Neural progenitor cell (in vitro differentiated cells): ENCODE measurements at regions not wholly inside any gene's neighbourhood (a gene's known extent, or its start where the extent isn't known, plus 50 kb on each side); places are given as distances from the start of the nearest gene placed in this dataset.

ENCODE experiments used
- DNase-seq: peaks from one replicate; pipeline ENCODE4 v3.0.0-alpha.2; 2016; ENCODE audit warnings: low spot score
- H2AFZ ChIP-seq: fragments of 200-600 bp; sonication (generic); replicated peaks from 2 replicates; pipeline ENCODE4 v1.6.1; 2016; ENCODE audit warnings: antibody characterized with exemption
- H3F3A ChIP-seq: fragments of 200-600 bp; sonication (generic); 2 replicates; pipeline ENCODE4 v1.6.1; 2016; ENCODE audit warnings: antibody characterized with exemption, low read depth
- H3K27ac ChIP-seq: fragments of 200-600 bp; sonication (generic); 2 replicates; pipeline ENCODE4 v1.5.1; 2016; ENCODE audit warnings: mild to moderate bottlenecking
- H3K27me3 ChIP-seq: fragments of 200-600 bp; sonication (generic); 2 replicates; pipeline ENCODE4 v1.6.1; 2016; ENCODE audit warnings: mild to moderate bottlenecking, moderate library complexity
- H3K36me3 ChIP-seq: fragments of 200-600 bp; sonication (generic); 2 replicates; pipeline ENCODE4 v1.5.1; 2016
- H3K4me1 ChIP-seq: fragments of 200-600 bp; sonication (generic); 2 replicates; pipeline ENCODE4 v1.6.1; 2016; ENCODE audit warnings: mixed run types
- H3K4me2 ChIP-seq: fragments of 200-600 bp; sonication (generic); 2 replicates; pipeline ENCODE4 v1.6.1; 2016
- H3K4me3 ChIP-seq: fragments of 200-600 bp; sonication (generic); 2 replicates; pipeline ENCODE4 v1.5.1; 2016
- H3K79me2 ChIP-seq: fragments of 200-600 bp; sonication (generic); 2 replicates; pipeline ENCODE4 v1.6.1; 2016; ENCODE audit warnings: low read depth
- H3K9ac ChIP-seq: fragments of 200-600 bp; sonication (generic); 2 replicates; pipeline ENCODE4 v1.6.1; 2016
- H3K9me3 ChIP-seq: fragments of 200-600 bp; sonication (generic); 2 replicates; pipeline ENCODE4 v1.5.1; 2016; ENCODE audit warnings: low read depth
- H4K20me1 ChIP-seq: fragments of 200-600 bp; sonication (generic); 2 replicates; pipeline ENCODE4 v1.6.1; 2016; ENCODE audit warnings: low read depth
- H3K27ac Mint-ChIP-seq: 3 replicates; pipeline ENCODE4 v1.8.0; 2021; ENCODE audit warnings: mixed read lengths
- H3K27me3 Mint-ChIP-seq: 2 replicates; pipeline ENCODE4 v1.8.0; 2022; ENCODE audit warnings: low read depth, mild to moderate bottlenecking, inconsistent platforms, moderate library complexity, mixed read lengths; ENCODE audit not compliant: insufficient read depth
- H3K36me3 Mint-ChIP-seq: 3 replicates; pipeline ENCODE4 v1.8.0; 2021; ENCODE audit warnings: mixed read lengths
- H3K4me1 Mint-ChIP-seq: 3 replicates; pipeline ENCODE4 v1.8.0; 2021; ENCODE audit warnings: mixed read lengths
- H3K4me3 Mint-ChIP-seq: 3 replicates; pipeline ENCODE4 v1.8.0; 2021; ENCODE audit warnings: mild to moderate bottlenecking, moderate library complexity, mixed read lengths
- H3K9me3 Mint-ChIP-seq: 3 replicates; pipeline ENCODE4 v1.8.0; 2020; ENCODE audit warnings: mixed read lengths
- CTCF ChIP-seq: fragments of 200-600 bp; sonication (generic); IDR thresholded peaks from 2 replicates; pipeline ENCODE4 v1.5.1; 2017; ENCODE audit warnings: antibody characterized with exemption, mild to moderate bottlenecking
- EZH2 ChIP-seq: fragments of 200-600 bp; sonication (generic); IDR thresholded peaks from 2 replicates; pipeline ENCODE4 v1.6.1; 2017; ENCODE audit warnings: antibody characterized with exemption, mild to moderate bottlenecking, moderate library complexity
- EZH2phosphoT487 ChIP-seq: fragments of 200-600 bp; sonication (generic); IDR thresholded peaks from 2 replicates; pipeline ENCODE4 v1.6.1; 2017; ENCODE audit warnings: antibody characterized with exemption

GRCh38 chr1:8216005-8216404 is 101.9 kb upstream of the SLC45A1 start:
- Histone ChIP-seq H3K9ac (no peak overlapping the region), H2AFZ (no peak overlapping the region), H3K9me3 (no peaks in the 10 kb centered on the region), H3K27ac (no peak overlapping the region), H4K20me1 (no peaks in the 10 kb centered on the region), H3F3A (peaks cover 6% of the 10 kb centered on the region), H3K27me3 (peaks cover 14% of the 10 kb centered on the region), H3K79me2 (no peaks in the 10 kb centered on the region), H3K4me3 (no peak overlapping the region), H3K4me2 (no peak overlapping the region), H3K4me1 (peaks cover 8% of the 10 kb centered on the region), H3K36me3 (no peaks in the 10 kb centered on the region)
- Mint-ChIP-seq H3K27me3 (peaks cover 14% of the 10 kb centered on the region), H3K9me3 (no peaks in the 10 kb centered on the region), H3K36me3 (no peaks in the 10 kb centered on the region), H3K27ac (no peak overlapping the region), H3K4me3 (no peak overlapping the region), H3K4me1 (peaks cover 33% of the 10 kb centered on the region)
- TF ChIP-seq CTCF = no peak
- TF ChIP-seq EZH2phosphoT487 = no peak
- no peak for TF ChIP-seq EZH2
- no peak for DNase-seq

- no peaks in the 10 kb centered on the region for H4K20me1 ChIP-seq
- Mint-ChIP-seq H3K9me3 (no peaks in the 10 kb centered on the region), H3K27ac (no peak overlapping the region), H3K4me3 (no peak overlapping the region), H3K27me3 (peaks cover 17% of the 10 kb centered on the region), H3K36me3 (no peaks in the 10 kb centered on the region), H3K4me1 (peaks cover 33% of the 10 kb centered on the region)
- no peak for DNase-seq
- TF ChIP-seq CTCF = no peak
- peaks cover 6% of the 10 kb centered on the region for H3F3A ChIP-seq
- H3K9ac ChIP-seq = no peak overlapping the region
- no peaks in the 10 kb centered on the region for H3K36me3 ChIP-seq
- peaks cover 14% of the 10 kb centered on the region for H3K27me3 ChIP-seq
- no peaks in the 10 kb centered on the region for H3K9me3 ChIP-seq
- H3K4me1 ChIP-seq = peaks cover 8% of the 10 kb centered on the region
- no peak overlapping the region for H3K4me3 ChIP-seq
- no peak overlapping the region for H3K27ac ChIP-seq
- H3K4me2 ChIP-seq = no peak overlapping the region
- no peak overlapping the region for H2AFZ ChIP-seq
- no peaks in the 10 kb centered on the region for H3K79me2 ChIP-seq
These were observed 103.3 kb upstream of the SLC45A1 start for GRCh38 chr1:8214501-8215173.

GRCh38 chr1:8213676-8214075 is 104.2 kb upstream of the SLC45A1 start:
- Mint-ChIP-seq H3K9me3 (no peaks in the 10 kb centered on the region), H3K4me1 (peaks cover 33% of the 10 kb centered on the region), H3K27ac (no peak overlapping the region), H3K4me3 (no peak overlapping the region), H3K36me3 (no peaks in the 10 kb centered on the region), H3K27me3 (peaks cover 20% of the 10 kb centered on the region)
- Histone ChIP-seq H3K9me3 (no peaks in the 10 kb centered on the region), H3K27ac (no peak overlapping the region), H3F3A (peaks cover 6% of the 10 kb centered on the region), H3K4me2 (no peak overlapping the region), H3K79me2 (no peaks in the 10 kb centered on the region), H4K20me1 (no peaks in the 10 kb centered on the region), H3K4me1 (peaks cover 8% of the 10 kb centered on the region), H3K36me3 (no peaks in the 10 kb centered on the region), H2AFZ (no peak overlapping the region), H3K4me3 (no peak overlapping the region), H3K27me3 (peaks cover 14% of the 10 kb centered on the region), H3K9ac (no peak overlapping the region)
- TF ChIP-seq CTCF = no peak
- TF ChIP-seq EZH2phosphoT487 = no peak
- TF ChIP-seq EZH2 = no peak
- DNase-seq = no peak
